KMS-11 (cell line): ENCODE measurements at regions not wholly inside any gene's neighbourhood (a gene's known extent, or its start where the extent isn't known, plus 50 kb on each side); places are given as distances from the start of the nearest gene placed in this dataset.

Experiments
- H2AFZ ChIP-seq: fragments of 200-600 bp; sonication (generic); 2 replicates; pipeline ENCODE4 v1.6.1; 2016; ENCODE audit warnings: antibody characterized with exemption, mixed run types, low read depth
- H3K27ac ChIP-seq: fragments of 200-600 bp; sonication (generic); 2 replicates; pipeline ENCODE4 v1.6.1; 2016; ENCODE audit warnings: mild to moderate bottlenecking, mixed run types
- H3K27me3 ChIP-seq: fragments of 200-600 bp; sonication (generic); 2 replicates; pipeline ENCODE4 v1.6.1; 2017; ENCODE audit warnings: mild to moderate bottlenecking, low read depth, mixed run types, moderate library complexity; ENCODE audit not compliant: insufficient read depth
- H3K36me3 ChIP-seq: fragments of 200-600 bp; sonication (generic); 2 replicates; pipeline ENCODE4 v1.6.1; 2017; ENCODE audit warnings: mild to moderate bottlenecking, mixed run types; ENCODE audit not compliant: insufficient read depth
- H3K4me1 ChIP-seq: fragments of 200-600 bp; sonication (generic); 2 replicates; pipeline ENCODE4 v1.6.1; 2016; ENCODE audit warnings: mild to moderate bottlenecking, low read depth, mixed run types; ENCODE audit not compliant: poor library complexity, severe bottlenecking
- H3K4me2 ChIP-seq: fragments of 200-600 bp; sonication (generic); 2 replicates; pipeline ENCODE4 v1.7.0; 2016; ENCODE audit warnings: mild to moderate bottlenecking, mixed run types
- H3K4me3 ChIP-seq: fragments of 200-600 bp; sonication (generic); IDR thresholded peaks from 2 replicates; pipeline ENCODE4 v1.6.1; 2017; ENCODE audit warnings: low read depth, low read length, mixed read lengths; ENCODE audit not compliant: insufficient read depth
- H3K79me2 ChIP-seq: fragments of 200-600 bp; sonication (generic); 2 replicates; pipeline ENCODE4 v1.6.1; 2016; ENCODE audit warnings: low read depth, mixed run types; ENCODE audit not compliant: insufficient read depth
- H3K9ac ChIP-seq: fragments of 200-600 bp; sonication (generic); 2 replicates; pipeline ENCODE4 v1.6.1; 2016; ENCODE audit warnings: mild to moderate bottlenecking, mixed run types
- H4K20me1 ChIP-seq: fragments of 200-600 bp; sonication (generic); 2 replicates; pipeline ENCODE4 v1.6.1; 2016; ENCODE audit warnings: mild to moderate bottlenecking, mixed run types; ENCODE audit not compliant: insufficient read depth
- TF ChIP-seq, protein P1 (sequence below): fragments of 200-600 bp; sonication (generic); conservative IDR thresholded peaks from 2 replicates; pipeline ENCODE4 v1.6.1; 2017; ENCODE audit warnings: low read depth, mild to moderate bottlenecking, antibody characterized with exemption, low read length, moderate library complexity, mixed read lengths

DNA sequence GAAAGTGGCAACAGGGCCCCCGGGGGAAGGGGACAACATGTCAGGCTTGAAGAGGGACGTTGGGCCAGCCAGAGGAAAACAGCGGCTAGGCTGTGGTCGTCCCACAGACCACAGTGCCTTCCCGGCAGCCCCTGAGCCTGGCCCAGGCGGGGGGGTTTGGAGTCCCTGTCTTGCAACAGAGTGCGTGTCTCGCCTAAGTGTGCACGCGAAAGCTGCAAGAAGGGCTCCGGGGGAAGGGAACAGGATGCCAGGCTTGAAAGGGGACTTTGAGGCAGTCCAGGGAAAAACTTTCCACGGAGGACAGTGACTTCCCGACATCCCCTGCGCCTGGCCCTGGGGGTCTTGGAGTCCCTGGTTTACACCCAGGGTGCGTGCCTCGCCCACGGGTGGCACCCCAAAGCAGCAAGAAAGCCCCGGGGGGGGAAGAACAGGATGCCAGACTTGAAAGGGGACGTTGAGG is 157.5 kb upstream of the ALG10B start:
- TF ChIP-seq, protein P1, sequence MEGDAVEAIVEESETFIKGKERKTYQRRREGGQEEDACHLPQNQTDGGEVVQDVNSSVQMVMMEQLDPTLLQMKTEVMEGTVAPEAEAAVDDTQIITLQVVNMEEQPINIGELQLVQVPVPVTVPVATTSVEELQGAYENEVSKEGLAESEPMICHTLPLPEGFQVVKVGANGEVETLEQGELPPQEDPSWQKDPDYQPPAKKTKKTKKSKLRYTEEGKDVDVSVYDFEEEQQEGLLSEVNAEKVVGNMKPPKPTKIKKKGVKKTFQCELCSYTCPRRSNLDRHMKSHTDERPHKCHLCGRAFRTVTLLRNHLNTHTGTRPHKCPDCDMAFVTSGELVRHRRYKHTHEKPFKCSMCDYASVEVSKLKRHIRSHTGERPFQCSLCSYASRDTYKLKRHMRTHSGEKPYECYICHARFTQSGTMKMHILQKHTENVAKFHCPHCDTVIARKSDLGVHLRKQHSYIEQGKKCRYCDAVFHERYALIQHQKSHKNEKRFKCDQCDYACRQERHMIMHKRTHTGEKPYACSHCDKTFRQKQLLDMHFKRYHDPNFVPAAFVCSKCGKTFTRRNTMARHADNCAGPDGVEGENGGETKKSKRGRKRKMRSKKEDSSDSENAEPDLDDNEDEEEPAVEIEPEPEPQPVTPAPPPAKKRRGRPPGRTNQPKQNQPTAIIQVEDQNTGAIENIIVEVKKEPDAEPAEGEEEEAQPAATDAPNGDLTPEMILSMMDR = no peak
- Histone ChIP-seq H3K27ac (no peak overlapping the region), H4K20me1 (no peaks in the 10 kb centered on the region), H3K4me1 (no peaks in the 10 kb centered on the region), H3K4me2 (no peak overlapping the region), H3K9ac (no peak overlapping the region), H3K4me3 (no peak overlapping the region), H3K27me3 (no peaks in the 10 kb centered on the region), H2AFZ (no peak overlapping the region), H3K36me3 (no peaks in the 10 kb centered on the region), H3K79me2 (no peaks in the 10 kb centered on the region)

DNA sequence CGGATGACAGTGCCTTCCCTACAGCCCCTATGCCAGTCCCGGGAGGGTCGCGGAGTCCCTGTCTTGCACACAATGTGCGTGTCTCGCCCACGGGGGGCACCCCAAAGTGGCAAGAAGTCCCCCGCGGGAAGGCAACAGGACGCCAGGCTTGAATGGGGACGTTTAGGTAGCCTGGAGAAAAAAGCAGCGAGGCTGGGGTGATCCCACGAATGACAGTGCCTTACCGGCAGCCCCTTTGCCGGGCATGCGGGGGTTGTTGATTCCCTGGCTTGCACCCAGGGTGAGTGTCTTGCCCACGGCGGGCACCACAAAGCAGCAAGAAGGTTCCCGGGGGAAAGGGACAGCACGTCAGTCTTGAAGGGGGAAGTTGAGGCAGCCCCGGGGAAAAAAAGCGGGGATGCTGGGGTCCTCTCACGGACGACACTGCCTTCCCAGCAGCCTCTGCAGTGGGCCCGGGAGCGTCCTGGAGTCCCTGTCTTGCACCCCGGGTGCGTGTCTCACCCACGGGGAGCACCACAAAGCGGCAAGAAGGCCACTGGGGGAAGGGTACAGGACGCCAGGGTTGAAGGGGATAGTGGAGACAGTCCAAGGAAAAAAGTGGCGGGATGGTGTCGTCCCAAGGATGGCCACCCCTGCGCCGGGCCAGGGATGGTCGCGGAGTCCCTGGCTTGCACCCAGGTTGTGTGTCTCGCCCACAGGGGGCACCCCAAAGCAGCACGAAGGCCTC is 156.8 kb upstream of the ALG10B start:
- TF ChIP-seq, protein P1 = no peak
- Histone ChIP-seq H3K27me3 (no peaks in the 10 kb centered on the region), H3K36me3 (no peaks in the 10 kb centered on the region), H3K79me2 (no peaks in the 10 kb centered on the region), H3K27ac (no peak overlapping the region), H4K20me1 (no peaks in the 10 kb centered on the region), H3K4me1 (no peaks in the 10 kb centered on the region), H3K4me3 (no peak overlapping the region), H3K9ac (no peak overlapping the region), H2AFZ (no peak overlapping the region), H3K4me2 (no peak overlapping the region)

DNA sequence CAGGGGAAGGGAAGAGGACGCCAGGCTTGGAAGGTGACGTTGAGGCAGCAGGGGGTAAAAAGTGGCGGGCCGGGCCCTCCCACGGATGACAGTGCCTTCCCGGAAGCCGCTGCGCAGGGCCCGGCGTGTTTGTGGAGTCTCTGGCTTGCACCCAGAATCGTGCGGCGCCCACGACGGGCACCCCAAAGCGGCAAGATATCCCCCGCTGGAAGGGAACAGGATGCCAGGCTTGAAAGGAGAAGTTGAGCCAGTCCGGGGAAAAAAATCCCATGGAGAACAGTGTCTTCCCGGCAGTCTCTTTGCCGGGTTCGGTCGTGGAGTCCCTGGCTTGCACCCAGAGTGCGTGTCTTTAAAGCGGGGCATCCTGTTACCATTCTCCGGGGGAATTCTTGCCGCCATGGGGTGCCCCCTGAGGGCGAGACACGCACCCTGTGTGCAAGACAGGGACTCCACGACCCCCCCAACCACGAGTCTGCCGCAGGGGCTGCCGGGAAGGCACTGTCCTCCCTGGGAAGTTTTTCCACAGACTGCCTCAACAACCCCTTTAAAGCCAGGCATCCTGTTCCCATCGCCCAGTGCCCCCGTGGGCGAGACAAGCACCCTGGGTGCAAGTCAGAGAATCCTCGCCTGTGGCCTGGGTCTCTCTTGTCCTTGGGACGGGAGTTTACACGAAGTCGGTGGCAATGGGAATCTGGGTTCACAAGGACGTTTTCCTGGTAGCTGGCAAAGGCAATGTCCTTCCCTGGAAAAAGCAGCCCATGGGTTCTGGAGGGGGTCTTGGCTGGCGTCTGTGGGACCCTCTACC is 156.1 kb upstream of the ALG10B start:
- H3K27me3 ChIP-seq = no peaks in the 10 kb centered on the region
- no peaks in the 10 kb centered on the region for H4K20me1 ChIP-seq
- no peak overlapping the region for H3K4me2 ChIP-seq
- H3K79me2 ChIP-seq = no peaks in the 10 kb centered on the region
- TF ChIP-seq, protein P1 = no peak
- no peak overlapping the region for H3K4me3 ChIP-seq
- no peak overlapping the region for H3K27ac ChIP-seq
- no peaks in the 10 kb centered on the region for H3K36me3 ChIP-seq
- no peak overlapping the region for H3K9ac ChIP-seq
- no peak overlapping the region for H2AFZ ChIP-seq
- H3K4me1 ChIP-seq = no peaks in the 10 kb centered on the region

DNA sequence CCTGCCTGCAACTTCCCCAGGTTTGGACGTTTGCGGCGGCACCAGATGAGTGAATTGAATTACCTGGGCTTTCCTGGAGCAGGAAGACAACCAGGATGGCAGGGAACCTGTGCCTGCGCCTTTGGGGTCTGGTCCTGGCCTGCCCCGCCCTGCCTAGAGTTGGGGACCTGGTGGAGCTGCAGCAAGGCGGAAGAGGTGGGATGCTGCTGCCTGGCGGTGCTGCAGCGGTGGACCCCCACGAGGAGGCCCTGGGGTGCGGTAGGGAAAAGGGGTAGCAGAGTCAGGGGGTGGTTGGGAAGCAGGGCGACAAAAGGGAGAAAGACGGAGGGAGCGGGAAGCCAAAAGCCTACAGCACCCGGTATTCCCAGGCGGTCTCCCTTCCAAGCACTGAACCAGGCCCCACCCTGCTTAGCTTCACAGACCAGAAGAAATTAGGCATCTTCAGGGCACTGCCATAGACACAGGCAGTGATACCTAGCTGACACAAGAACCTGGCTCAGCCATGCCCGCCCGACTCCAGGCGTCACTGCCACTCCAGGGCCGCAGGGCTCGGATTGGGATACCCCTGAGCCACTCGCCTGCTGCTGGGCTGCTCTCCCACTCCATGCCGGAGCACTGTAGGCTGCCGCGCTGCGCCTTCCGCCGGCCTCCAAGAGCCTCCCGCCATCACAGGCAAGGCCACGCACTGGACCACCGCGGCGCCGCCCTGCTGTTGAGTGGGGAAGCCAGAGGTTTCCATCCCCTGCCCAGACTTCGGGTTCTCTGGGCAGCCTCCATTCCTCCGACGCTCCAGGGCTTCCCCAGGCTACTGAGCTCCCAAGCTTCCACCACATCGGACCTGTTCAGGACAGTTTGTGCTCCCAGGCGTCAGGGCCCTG is 155.2 kb upstream of the ALG10B start:
- no peak overlapping the region for H3K4me3 ChIP-seq
- H2AFZ ChIP-seq = no peak overlapping the region
- H3K4me1 ChIP-seq = no peaks in the 10 kb centered on the region
- H3K9ac ChIP-seq = no peak overlapping the region
- TF ChIP-seq, protein P1 = no peak
- no peaks in the 10 kb centered on the region for H3K36me3 ChIP-seq
- H3K4me2 ChIP-seq = no peak overlapping the region
- no peak overlapping the region for H3K27ac ChIP-seq
- H4K20me1 ChIP-seq = no peaks in the 10 kb centered on the region
- no peaks in the 10 kb centered on the region for H3K27me3 ChIP-seq
- H3K79me2 ChIP-seq = no peaks in the 10 kb centered on the region
